ENCODE measurements at regions not wholly inside any gene's neighbourhood (a gene's known extent, or its start where the extent isn't known, plus 50 kb on each side); places are given as distances from the start of the nearest gene placed in this dataset.

GRCh38 chr6:103872233-103872632 is 987.5 kb downstream of the HACE1 start:
- Histone ChIP-seq H3K4me1 (replicated peaks in 1 of 2; ENCODE audit: control insufficient read depth in 2 of 2, insufficient read depth in 2 of 2, low read length in 2 of 2) (no peaks in the 10 kb centered on the region), H3K79me2 (ENCODE audit: control insufficient read depth, insufficient read depth, low read length) (no peaks in the 10 kb centered on the region), H3K27ac (ENCODE audit: extremely low read depth, low read depth, low read length) (no peak overlapping the region), H3K9me3 (replicated peaks; ENCODE audit: control insufficient read depth, insufficient read depth, low read depth, low read length) (no peaks in the 10 kb centered on the region), H3K36me3 (ENCODE audit: control insufficient read depth, insufficient read depth, low read length) (no peaks in the 10 kb centered on the region), H3K9ac (ENCODE audit: insufficient read depth in 1 of 2, low read depth in 2 of 2, low read length in 2 of 2) (no peak overlapping the region), H2AFZ (ENCODE audit: low read depth, low read length) (no peak overlapping the region), H3K4me2 (ENCODE audit: insufficient read depth, low read length) (no peak overlapping the region), H3K4me3 (no peak overlapping the region), H4K20me1 (replicated peaks; ENCODE audit: control insufficient read depth, insufficient read depth, low read length) (no peaks in the 10 kb centered on the region), H3K9me1 (ENCODE audit: control insufficient read depth, insufficient read depth, low read length) (no peaks in the 10 kb centered on the region), H3K27me3 (ENCODE audit: control insufficient read depth in 2 of 2, insufficient read depth in 2 of 2, low read length in 2 of 2) (no peaks in the 10 kb centered on the region)
- FAIRE-seq: no peak
- ATAC-seq: no peak
- no peak for DNase-seq (ENCODE audit: extremely low read depth in 1 of 4, low spot score in 3 of 4)
- no TSS peak for BruUV-seq (replicated peaks)
- WGBS (ENCODE audit: insufficient coverage, low coverage, missing lambda C conversion rate): 0% methylated on average over 2 of the region's 2 CpGs
- ChIA-PET POLR2A (no interaction called here), CTCF (ENCODE audit: low intra/inter-chr PET ratio) (no interaction called here)
- TF ChIP-seq ZNF717 (CRISPR knock-in tag; IDR thresholded peaks at IDR 0.05) (no peak), MLLT1 (IDR thresholded peaks at IDR 0.05) (no peak)
- intact Hi-C loops (cut with micrococcal nuclease) (no loop called here), in situ Hi-C loops (cut with MboI) (no loop called here)

GRCh38 chr6:103870970-103871369 is 988.7 kb downstream of the HACE1 start:
- CTCF ChIA-PET (ENCODE audit: low intra/inter-chr PET ratio): no interaction called here
- Histone ChIP-seq H4K20me1 (replicated peaks; ENCODE audit: control insufficient read depth, insufficient read depth, low read length) (no peaks in the 10 kb centered on the region), H3K4me2 (ENCODE audit: insufficient read depth, low read length) (no peak overlapping the region), H3K27ac (ENCODE audit: extremely low read depth, low read depth, low read length) (no peak overlapping the region), H3K9me3 (replicated peaks; ENCODE audit: control insufficient read depth, insufficient read depth, low read depth, low read length) (no peaks in the 10 kb centered on the region), H3K36me3 (ENCODE audit: control insufficient read depth, insufficient read depth, low read length) (no peaks in the 10 kb centered on the region), H3K4me3 (no peak overlapping the region), H3K27me3 (ENCODE audit: control insufficient read depth in 2 of 2, insufficient read depth in 2 of 2, low read length in 2 of 2) (no peaks in the 10 kb centered on the region), H2AFZ (ENCODE audit: low read depth, low read length) (no peak overlapping the region), H3K79me2 (ENCODE audit: control insufficient read depth, insufficient read depth, low read length) (no peaks in the 10 kb centered on the region), H3K9ac (ENCODE audit: insufficient read depth in 1 of 2, low read depth in 2 of 2, low read length in 2 of 2) (no peak overlapping the region), H3K4me1 (replicated peaks in 1 of 2; ENCODE audit: control insufficient read depth in 2 of 2, insufficient read depth in 2 of 2, low read length in 2 of 2) (no peaks in the 10 kb centered on the region), H3K9me1 (ENCODE audit: control insufficient read depth, insufficient read depth, low read length) (no peaks in the 10 kb centered on the region)
- in situ Hi-C loops (cut with MboI): no loop called here
- 0% methylated on average over 2 of the region's 2 CpGs for WGBS (ENCODE audit: insufficient coverage, low coverage, missing lambda C conversion rate)
- DNase-seq (ENCODE audit: extremely low read depth in 1 of 4, low spot score in 3 of 4) (no peak), FAIRE-seq (no peak), ATAC-seq (no peak)
- intact Hi-C loops (cut with micrococcal nuclease): no loop called here
- BruUV-seq (replicated peaks): no TSS peak
- POLR2A ChIA-PET: no interaction called here
- TF ChIP-seq BRF1 (IDR thresholded peaks at IDR 0.05; ENCODE audit: borderline replicate concordance, extremely low read depth, insufficient read length): no peak
- no peak for TF ChIP-seq PPARD (CRISPR knock-in tag; IDR thresholded peaks at IDR 0.05)
- TF ChIP-seq PTTG1 (tag; IDR thresholded peaks at IDR 0.05; ENCODE audit: low read depth): no peak
- no peak for TF ChIP-seq RNF219 (CRISPR knock-in tag; IDR thresholded peaks at IDR 0.05)
- TF ChIP-seq ZNF707 (CRISPR knock-in tag; conservative IDR thresholded peaks at IDR 0.05): no peak
- no peak for TF ChIP-seq AFF4 (CRISPR knock-in tag; IDR thresholded peaks at IDR 0.05)
